Esophagus squamous epithelium (tissue), 5 donors: ENCODE measurements at regions not wholly inside any gene's neighbourhood (a gene's known extent, or its start where the extent isn't known, plus 50 kb on each side); places are given as distances from the start of the nearest gene placed in this dataset.

ENCODE experiments used
- DNase-seq: peaks from one replicate; lab custom pipeline; 2025; lab: John Stamatoyannopoulos, UW
- H3K27ac ChIP-seq, 4 donors: fragments of 200-600 bp; sonication (generic); one replicate each; pipeline ENCODE4 v1.5.1; 2016 to 2019; ENCODE audit warnings: mild to moderate bottlenecking in 1 of 4
- H3K27me3 ChIP-seq, 4 donors: fragments of 200-600 bp; sonication (generic); 1 replicate in 3 of 4; 2 replicates in 1 of 4; pipeline versions ENCODE4 v1.5.1 to v1.6.0; 2017 to 2021; ENCODE audit warnings: antibody characterized with exemption in 1 of 4
- H3K36me3 ChIP-seq, 3 donors: fragments of 200-600 bp; sonication (generic); one replicate each; pipeline ENCODE4 v1.5.1; 2016 to 2019
- H3K4me1 ChIP-seq, 3 donors: fragments of 200-600 bp; sonication (generic); one replicate each; pipeline ENCODE4 v1.5.1; 2017 to 2019
- H3K4me3 ChIP-seq, 4 donors: fragments of 200-600 bp; sonication (generic); 1 replicate in 3 of 4; 2 replicates in 1 of 4; pipeline ENCODE4 v1.5.1; 2016 to 2019; ENCODE audit warnings: mild to moderate bottlenecking in 2 of 4, moderate library complexity in 1 of 4
- H3K9me3 ChIP-seq, 3 donors: fragments of 200-600 bp; sonication (generic); one replicate each; pipeline ENCODE4 v1.5.1; 2016 to 2019
- POLR2A ChIP-seq, 4 donors: fragments of 450-650 bp; IDR thresholded peaks; one replicate each; pipeline ENCODE4 v1.6.1; 2017; ENCODE audit warnings: antibody characterized with exemption in 4 of 4, mild to moderate bottlenecking in 4 of 4, moderate library complexity in 3 of 4
- WGBS, 2 donors: methylation state at CpG; one replicate each; pipeline ENCODE4 v1.1.5; 2018; 5-methylcytosine and 5-hydroxymethylcytosine counted together
- intact Hi-C: fragments of 100-400 bp; cut with DNase I; formaldehyde crosslinking; loops from one replicate; pipeline ENCODE4 v1.15.0; 2022
- TF ChIP-seq, protein P1 (sequence below), 6 experiments: fragments of 450-650 bp in 4 of 6; fragments of 200-600 bp in 2 of 6; sonication (generic) in 2 of 6; IDR thresholded peaks; one replicate each; pipeline ENCODE4 v1.5.1; 2016 to 2019; ENCODE audit warnings: antibody characterized with exemption in 6 of 6, mild to moderate bottlenecking in 4 of 6, moderate library complexity in 4 of 6
- donor health status: DM: yes; HTN: yes; CAD: no.

DNA sequence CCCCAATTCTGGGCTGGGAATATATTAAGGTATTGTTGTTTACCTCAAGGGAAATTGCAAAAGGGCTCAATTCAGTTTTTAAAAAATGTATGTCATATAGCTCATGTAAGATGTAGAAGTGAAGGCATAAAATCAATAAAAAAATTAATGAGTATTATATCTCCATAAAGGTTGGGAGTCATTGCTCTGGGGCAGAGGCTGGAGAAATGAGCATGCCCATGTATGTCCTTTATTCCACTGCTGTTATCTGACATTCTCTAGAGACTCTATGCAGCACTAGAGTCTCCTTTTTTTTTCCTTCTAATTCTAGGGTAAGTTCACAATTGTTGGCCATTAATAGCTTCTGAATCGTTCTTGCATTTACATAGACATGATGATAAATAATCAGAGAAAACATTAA is 394.8 kb downstream of the KLF12 start:
- no peaks in the 10 kb centered on the region for H3K36me3 ChIP-seq
- H3K27ac ChIP-seq: no peak overlapping the region
- H3K9me3 ChIP-seq: no peaks in the 10 kb centered on the region
- H3K4me1 ChIP-seq: no peaks in the 10 kb centered on the region
- TF ChIP-seq, protein P1, sequence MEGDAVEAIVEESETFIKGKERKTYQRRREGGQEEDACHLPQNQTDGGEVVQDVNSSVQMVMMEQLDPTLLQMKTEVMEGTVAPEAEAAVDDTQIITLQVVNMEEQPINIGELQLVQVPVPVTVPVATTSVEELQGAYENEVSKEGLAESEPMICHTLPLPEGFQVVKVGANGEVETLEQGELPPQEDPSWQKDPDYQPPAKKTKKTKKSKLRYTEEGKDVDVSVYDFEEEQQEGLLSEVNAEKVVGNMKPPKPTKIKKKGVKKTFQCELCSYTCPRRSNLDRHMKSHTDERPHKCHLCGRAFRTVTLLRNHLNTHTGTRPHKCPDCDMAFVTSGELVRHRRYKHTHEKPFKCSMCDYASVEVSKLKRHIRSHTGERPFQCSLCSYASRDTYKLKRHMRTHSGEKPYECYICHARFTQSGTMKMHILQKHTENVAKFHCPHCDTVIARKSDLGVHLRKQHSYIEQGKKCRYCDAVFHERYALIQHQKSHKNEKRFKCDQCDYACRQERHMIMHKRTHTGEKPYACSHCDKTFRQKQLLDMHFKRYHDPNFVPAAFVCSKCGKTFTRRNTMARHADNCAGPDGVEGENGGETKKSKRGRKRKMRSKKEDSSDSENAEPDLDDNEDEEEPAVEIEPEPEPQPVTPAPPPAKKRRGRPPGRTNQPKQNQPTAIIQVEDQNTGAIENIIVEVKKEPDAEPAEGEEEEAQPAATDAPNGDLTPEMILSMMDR (IDR thresholded peaks at IDR 0.05): no peak
- no peak for TF ChIP-seq POLR2A (IDR thresholded peaks at IDR 0.05)
- 61 to 65% methylated on average over 1 of the region's 1 CpG for WGBS, 2 donors
- no peak for DNase-seq
- H3K4me3 ChIP-seq: no peak overlapping the region
- intact Hi-C loops: no loop called here
- no peaks in the 10 kb centered on the region for H3K27me3 ChIP-seq

DNA sequence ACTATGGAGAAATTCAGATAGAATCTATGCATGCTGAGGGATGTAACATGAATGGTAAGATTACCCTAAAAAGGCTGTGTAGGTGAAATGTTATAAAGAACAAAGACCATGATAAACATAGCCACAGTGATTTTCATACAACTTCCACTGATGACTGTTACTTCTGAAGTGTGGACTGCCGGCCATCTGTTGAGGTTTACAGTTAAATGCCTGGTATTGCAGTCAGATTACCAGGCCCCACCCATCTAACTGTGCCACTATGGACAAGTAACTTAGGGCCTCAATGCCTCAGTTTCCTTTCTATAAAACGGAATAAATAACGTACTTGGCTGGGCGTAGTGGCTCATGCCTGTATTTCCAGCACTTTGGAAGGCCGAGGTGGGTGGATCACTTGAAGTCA is 395.6 kb downstream of the KLF12 start:
- 51 to 93% methylated on average over 3 to 5 of the region's 5 CpGs for WGBS, 2 donors
- no peaks in the 10 kb centered on the region for H3K36me3 ChIP-seq
- no peaks in the 10 kb centered on the region for H3K4me1 ChIP-seq
- no peak overlapping the region for H3K4me3 ChIP-seq
- no peak overlapping the region for H3K27ac ChIP-seq
- no peaks in the 10 kb centered on the region for H3K27me3 ChIP-seq
- H3K9me3 ChIP-seq: no peaks in the 10 kb centered on the region
- TF ChIP-seq, protein P1 (IDR thresholded peaks at IDR 0.05): no peak
- no peak for TF ChIP-seq POLR2A (IDR thresholded peaks at IDR 0.05)
- intact Hi-C loops: no loop called here
- DNase-seq: no peak

DNA sequence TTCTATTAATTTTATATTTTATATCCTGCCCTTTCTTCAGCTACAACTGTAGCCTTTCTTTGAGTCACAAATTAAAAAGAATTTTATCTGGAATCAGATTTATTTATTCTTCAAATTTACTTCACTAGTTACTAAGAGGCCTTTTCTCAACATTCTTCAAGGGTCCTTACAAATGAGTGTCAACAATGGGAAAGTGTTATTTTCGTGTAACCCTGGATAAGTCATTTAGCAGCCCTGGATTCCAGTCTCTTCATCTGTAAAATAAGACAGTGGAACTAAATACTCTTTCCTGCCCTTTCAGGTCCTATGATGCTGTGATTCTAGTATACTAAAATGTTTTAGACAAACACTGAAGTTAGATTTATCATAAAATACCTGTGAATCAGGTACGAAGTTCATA is 397.0 kb downstream of the KLF12 start:
- WGBS, 2 donors: 78 to 91% methylated on average over 2 of the region's 2 CpGs
- H3K4me1 ChIP-seq: no peaks in the 10 kb centered on the region
- H3K36me3 ChIP-seq: no peaks in the 10 kb centered on the region
- H3K27me3 ChIP-seq: no peaks in the 10 kb centered on the region
- TF ChIP-seq, protein P1 (IDR thresholded peaks at IDR 0.05): no peak
- TF ChIP-seq POLR2A (IDR thresholded peaks at IDR 0.05): no peak
- intact Hi-C loops: no loop called here
- H3K9me3 ChIP-seq: no peaks in the 10 kb centered on the region
- DNase-seq: no peak
- H3K27ac ChIP-seq: no peak overlapping the region
- no peak overlapping the region for H3K4me3 ChIP-seq

DNA sequence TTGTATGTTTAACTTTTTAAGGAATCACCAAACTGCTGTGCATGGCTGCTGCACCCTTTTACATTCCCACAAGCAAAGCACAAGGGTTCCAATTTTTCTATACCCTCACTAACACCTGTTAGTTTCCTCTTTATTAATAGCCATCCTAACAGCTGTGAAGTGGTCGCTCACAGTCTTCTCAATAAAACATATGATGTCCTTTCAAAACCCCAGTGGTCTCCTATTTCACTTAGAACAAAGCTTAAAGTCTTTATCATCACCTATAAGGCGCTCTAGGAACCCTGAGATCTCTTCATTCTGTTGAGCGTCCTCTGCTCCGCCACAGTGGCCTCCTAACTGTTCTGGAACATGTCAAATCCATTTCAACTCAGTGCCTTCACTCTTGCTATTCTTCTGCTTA is 400.5 kb downstream of the KLF12 start:
- DNase-seq: no peak

DNA sequence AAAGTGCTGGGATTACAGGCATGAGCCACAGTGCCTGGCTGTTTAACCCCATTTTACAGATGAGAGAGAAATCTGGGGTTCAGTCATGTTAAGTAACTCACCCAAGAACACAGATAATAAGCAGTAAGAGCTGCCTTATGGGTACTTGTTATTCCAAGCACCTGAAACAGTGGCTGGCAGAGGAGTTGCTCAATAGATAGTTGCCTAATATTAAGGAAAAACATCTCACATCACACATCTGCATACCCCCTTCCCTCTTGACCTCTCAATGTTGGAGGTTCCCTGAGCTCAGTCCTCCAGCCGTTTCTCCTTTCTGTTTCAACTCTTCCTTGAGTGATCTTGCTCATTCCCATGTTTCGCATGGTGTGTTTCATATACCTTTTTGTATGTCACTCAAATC is 401.9 kb downstream of the KLF12 start:
- Histone ChIP-seq H3K9me3 (no peaks in the 10 kb centered on the region), H3K27me3 (no peaks in the 10 kb centered on the region), H3K4me1 (no peaks in the 10 kb centered on the region), H3K4me3 (no peak overlapping the region), H3K36me3 (no peaks in the 10 kb centered on the region), H3K27ac (no peak overlapping the region)
- TF ChIP-seq, protein P1 (IDR thresholded peaks at IDR 0.05): no peak
- no peak for TF ChIP-seq POLR2A (IDR thresholded peaks at IDR 0.05)
- WGBS, 2 donors: 97 to 98% methylated on average over 2 of the region's 2 CpGs
- no peak for DNase-seq
- intact Hi-C loops: no loop called here

More for the DNA sequence above, 400.5 kb downstream of the KLF12 start:
- Histone ChIP-seq H3K4me3 (no peak overlapping the region), H3K27me3 (no peaks in the 10 kb centered on the region), H3K9me3 (no peaks in the 10 kb centered on the region), H3K4me1 (no peaks in the 10 kb centered on the region), H3K36me3 (no peaks in the 10 kb centered on the region), H3K27ac (no peak overlapping the region)
- intact Hi-C loops: no loop called here
- TF ChIP-seq POLR2A (IDR thresholded peaks at IDR 0.05): no peak
- TF ChIP-seq, protein P1 (IDR thresholded peaks at IDR 0.05): no peak
- 93 to 97% methylated on average over 4 of the region's 4 CpGs for WGBS, 2 donors
